Mesenchymal stem cell (in vitro differentiated cells and primary cell): ENCODE measurements at regions not wholly inside any gene's neighbourhood (a gene's known extent, or its start where the extent isn't known, plus 50 kb on each side); places are given as distances from the start of the nearest gene placed in this dataset.

Source experiments
- DNase-seq: peaks from one replicate; pipeline ENCODE4 v3.0.0-alpha.2; 2013
- H2AFZ ChIP-seq: one replicate; pipeline ENCODE4 v1.6.1; 2013; ENCODE audit warnings: low read depth, mild to moderate bottlenecking, control low read depth, inconsistent platforms, low read length, moderate library complexity
- H2AK5ac ChIP-seq: 2 replicates; pipeline ENCODE4 v1.6.1; 2013; ENCODE audit warnings: low read length, moderate library complexity, mild to moderate bottlenecking, inconsistent platforms; ENCODE audit not compliant: severe bottlenecking
- H2BK120ac ChIP-seq: one replicate; pipeline ENCODE4 v1.6.1; 2013; ENCODE audit warnings: low read depth, mild to moderate bottlenecking, inconsistent platforms, low read length, moderate library complexity
- H2BK12ac ChIP-seq, 2 experiments: one replicate each; pipeline ENCODE4 v1.6.1; 2013; ENCODE audit warnings: inconsistent platforms in 2 of 2, low read length in 2 of 2, mild to moderate bottlenecking in 2 of 2, moderate library complexity in 2 of 2, control low read depth in 1 of 2
- H2BK15ac ChIP-seq: one replicate; pipeline ENCODE4 v1.6.1; 2013; ENCODE audit warnings: mild to moderate bottlenecking, low read depth, inconsistent platforms; ENCODE audit not compliant: poor library complexity, severe bottlenecking
- H2BK5ac ChIP-seq: 2 replicates; pipeline ENCODE4 v1.6.1; 2013; ENCODE audit warnings: low read depth, mild to moderate bottlenecking, low read length, control low read depth, inconsistent platforms; ENCODE audit not compliant: poor library complexity, severe bottlenecking
- H3K14ac ChIP-seq, 2 experiments: one replicate each; pipeline ENCODE4 v1.6.1; 2013; ENCODE audit warnings: inconsistent platforms in 2 of 2, low read length in 2 of 2, control low read depth in 1 of 2, mild to moderate bottlenecking in 1 of 2, moderate library complexity in 1 of 2
- H3K18ac ChIP-seq, 2 experiments: one replicate each; pipeline ENCODE4 v1.6.1; 2013; ENCODE audit warnings: inconsistent platforms in 2 of 2, low read length in 2 of 2, control low read depth in 1 of 2, low read depth in 1 of 2, mild to moderate bottlenecking in 1 of 2
- H3K23ac ChIP-seq, 2 experiments: one replicate each; pipeline ENCODE4 v1.6.1; 2013; ENCODE audit warnings: inconsistent platforms in 2 of 2, low read length in 2 of 2, mild to moderate bottlenecking in 2 of 2, moderate library complexity in 2 of 2, control low read depth in 1 of 2
- H3K27ac ChIP-seq: 2 replicates; pipeline ENCODE4 v1.5.1; 2013; ENCODE audit warnings: mild to moderate bottlenecking, moderate library complexity, low read length, control low read depth, inconsistent platforms; ENCODE audit not compliant: poor library complexity, severe bottlenecking
- H3K27me3 ChIP-seq, 2 experiments: 2 replicates each; pipeline versions ENCODE4 v1.6.1 to v1.7.0; 2013; ENCODE audit warnings: low read length in 2 of 2, mild to moderate bottlenecking in 2 of 2, moderate library complexity in 2 of 2, control low read depth in 1 of 2, inconsistent platforms in 1 of 2; ENCODE audit not compliant: control insufficient read depth in 1 of 2, insufficient read depth in 1 of 2
- H3K36me3 ChIP-seq, 2 experiments: 2 replicates each; pipeline versions ENCODE4 v1.6.1 to v1.7.0; 2013; ENCODE audit warnings: low read length in 2 of 2, control low read depth in 1 of 2, inconsistent platforms in 1 of 2, low read depth in 1 of 2, mild to moderate bottlenecking in 1 of 2; ENCODE audit not compliant: insufficient read depth in 2 of 2, control insufficient read depth in 1 of 2
- H3K4ac ChIP-seq, 2 experiments: one replicate each; pipeline ENCODE4 v1.6.1; 2013; ENCODE audit warnings: inconsistent platforms in 2 of 2, low read length in 2 of 2, mild to moderate bottlenecking in 2 of 2, moderate library complexity in 2 of 2, control low read depth in 1 of 2, low read depth in 1 of 2
- H3K4me1 ChIP-seq: 2 replicates; pipeline ENCODE4 v1.6.1; 2013; ENCODE audit warnings: low read depth, low read length, control low read depth; ENCODE audit not compliant: control insufficient read depth, insufficient read depth
- H3K4me2 ChIP-seq: 2 replicates; pipeline ENCODE4 v1.6.1; 2013; ENCODE audit warnings: low read length, mild to moderate bottlenecking, inconsistent platforms; ENCODE audit not compliant: poor library complexity, severe bottlenecking
- H3K4me3 ChIP-seq, 2 experiments: 2 replicates each; pipeline versions ENCODE4 v1.5.1 to v1.7.0; 2013; ENCODE audit warnings: low read length in 2 of 2, mild to moderate bottlenecking in 2 of 2, control low read depth in 1 of 2, low read depth in 1 of 2; ENCODE audit not compliant: insufficient read depth in 1 of 2
- H3K79me1 ChIP-seq: replicated peaks from 2 replicates; pipeline ENCODE4 v1.6.1; 2013; ENCODE audit warnings: mild to moderate bottlenecking, control low read depth, low read length, inconsistent platforms; ENCODE audit not compliant: poor library complexity, severe bottlenecking
- H3K9ac ChIP-seq: 2 replicates; pipeline ENCODE4 v1.7.0; 2013; ENCODE audit warnings: mild to moderate bottlenecking, low read length, moderate library complexity
- H3K9me3 ChIP-seq: 2 replicates; pipeline ENCODE4 v1.7.0; 2013; ENCODE audit warnings: mild to moderate bottlenecking, low read length; ENCODE audit not compliant: control insufficient read depth
- H4K8ac ChIP-seq: one replicate; pipeline ENCODE4 v1.6.1; 2013; ENCODE audit warnings: inconsistent platforms, mild to moderate bottlenecking, low read length, moderate library complexity
- H4K91ac ChIP-seq: one replicate; pipeline ENCODE4 v1.6.1; 2013; ENCODE audit warnings: mild to moderate bottlenecking, low read length, inconsistent platforms
- WGBS: methylation state at CpG from one replicate; pipeline ENCODE4 v1.1.7; 2013; ENCODE audit warnings: mixed read lengths; 5-methylcytosine and 5-hydroxymethylcytosine counted together

GRCh38 chr5:98031496-98031895 is 742.0 kb upstream of the RGMB start:
- H2AK5ac ChIP-seq, result no peak overlapping the region
- H3K27me3 ChIP-seq, result no peaks in the 10 kb centered on the region
- no peak overlapping the region for H3K23ac ChIP-seq
- H2BK12ac ChIP-seq, result no peak overlapping the region
- no peak overlapping the region for H3K9ac ChIP-seq
- H2BK120ac ChIP-seq, result no peak overlapping the region
- no peak for DNase-seq
- H3K9me3 ChIP-seq, result no peaks in the 10 kb centered on the region
- no peak overlapping the region for H3K4me3 ChIP-seq
- H3K18ac ChIP-seq, result no peak overlapping the region
- H2BK5ac ChIP-seq, result no peak overlapping the region
- no peak overlapping the region for H2AFZ ChIP-seq
- H2BK15ac ChIP-seq, result no peak overlapping the region
- H3K36me3 ChIP-seq, result no peaks in the 10 kb centered on the region
- WGBS, result 89% methylated on average over 3 of the region's 3 CpGs
- H3K4me2 ChIP-seq, result no peak overlapping the region
- H3K79me1 ChIP-seq, result no peaks in the 10 kb centered on the region
- H4K8ac ChIP-seq, result no peak overlapping the region
- H3K4ac ChIP-seq, result no peak overlapping the region
- H3K27ac ChIP-seq, result no peak overlapping the region
- no peak overlapping the region for H3K14ac ChIP-seq
- no peak overlapping the region for H4K91ac ChIP-seq
- no peaks in the 10 kb centered on the region for H3K4me1 ChIP-seq

- Histone ChIP-seq H3K4ac (no peak overlapping the region), H4K91ac (no peak overlapping the region), H2BK15ac (no peak overlapping the region)
Measured at GRCh38 chr5:98031926-98032325, 741.5 kb upstream of the RGMB start.

GRCh38 chr5:98041661-98042060 is 731.8 kb upstream of the RGMB start:
- Histone ChIP-seq H4K91ac (no peak overlapping the region), H3K4ac (no peak overlapping the region), H2AK5ac (no peak overlapping the region), H4K8ac (no peak overlapping the region), H3K14ac (no peak overlapping the region), H3K79me1 (no peaks in the 10 kb centered on the region), H2BK5ac (no peak overlapping the region), H3K4me1 (no peaks in the 10 kb centered on the region), H2BK120ac (no peak overlapping the region), H2BK15ac (no peak overlapping the region), H3K4me2 (no peak overlapping the region), H3K18ac (no peak overlapping the region), H3K23ac (no peak overlapping the region), H3K27ac (no peak overlapping the region), H3K9me3 (no peaks in the 10 kb centered on the region), H2AFZ (no peak overlapping the region), H3K27me3 (no peaks in the 10 kb centered on the region), H3K4me3 (no peak overlapping the region), H2BK12ac (no peak overlapping the region), H3K9ac (no peak overlapping the region), H3K36me3 (no peaks in the 10 kb centered on the region)
- DNase-seq, result no peak

More at GRCh38 chr5:98031926-98032325, 741.5 kb upstream of the RGMB start:
- Histone ChIP-seq H3K9ac (no peak overlapping the region), H3K14ac (no peak overlapping the region), H3K9me3 (no peaks in the 10 kb centered on the region), H3K27me3 (no peaks in the 10 kb centered on the region), H2AK5ac (no peak overlapping the region), H2BK5ac (no peak overlapping the region), H3K79me1 (no peaks in the 10 kb centered on the region), H3K36me3 (no peaks in the 10 kb centered on the region), H3K23ac (no peak overlapping the region), H3K18ac (no peak overlapping the region), H3K4me3 (no peak overlapping the region), H2AFZ (no peak overlapping the region), H2BK120ac (no peak overlapping the region), H3K4me2 (no peak overlapping the region), H3K4me1 (no peaks in the 10 kb centered on the region), H3K27ac (no peak overlapping the region), H4K8ac (no peak overlapping the region), H2BK12ac (no peak overlapping the region)
- 78% methylated on average over 1 of the region's 1 CpG for WGBS
- no peak for DNase-seq

- Histone ChIP-seq H3K79me1 (no peaks in the 10 kb centered on the region), H4K91ac (no peak overlapping the region), H3K4ac (no peak overlapping the region), H3K4me1 (no peaks in the 10 kb centered on the region), H2BK120ac (no peak overlapping the region), H3K27me3 (no peaks in the 10 kb centered on the region), H3K9me3 (no peaks in the 10 kb centered on the region), H2BK5ac (no peak overlapping the region), H2BK12ac (no peak overlapping the region), H3K14ac (no peak overlapping the region), H3K9ac (no peak overlapping the region), H3K27ac (no peak overlapping the region), H3K23ac (no peak overlapping the region), H3K4me3 (no peak overlapping the region), H3K18ac (no peak overlapping the region), H4K8ac (no peak overlapping the region), H2AFZ (no peak overlapping the region), H3K4me2 (no peak overlapping the region), H2BK15ac (no peak overlapping the region), H3K36me3 (no peaks in the 10 kb centered on the region), H2AK5ac (no peak overlapping the region)
- DNase-seq, result no peak
- WGBS, result 100% methylated on average over 1 of the region's 1 CpG
Measured at GRCh38 chr5:98042521-98042920, 730.9 kb upstream of the RGMB start.
